ENCODE measurements at regions not wholly inside any gene's neighbourhood (a gene's known extent, or its start where the extent isn't known, plus 50 kb on each side); places are given as distances from the start of the nearest gene placed in this dataset.

DNA sequence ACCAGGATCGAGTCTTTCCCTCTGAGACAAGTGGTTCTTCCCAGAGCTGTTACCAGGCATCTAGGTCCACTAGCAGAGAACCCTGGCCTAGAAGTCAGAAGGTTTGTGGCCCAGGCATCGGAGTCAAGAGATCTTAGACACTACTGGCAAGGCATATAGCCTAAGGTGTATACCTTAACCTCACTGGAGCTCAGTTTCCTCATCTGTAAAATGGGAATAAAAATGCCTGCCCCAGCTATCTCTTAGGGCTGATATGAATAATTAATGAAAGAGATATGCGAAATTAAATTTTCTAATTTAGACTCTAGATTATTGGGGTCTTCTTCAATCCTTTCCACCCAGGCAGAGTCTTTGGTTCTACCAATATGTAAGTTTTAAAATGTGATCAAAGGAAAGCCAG is 60.5 kb upstream of the NLK start:
- TF ChIP-seq, protein P1, sequence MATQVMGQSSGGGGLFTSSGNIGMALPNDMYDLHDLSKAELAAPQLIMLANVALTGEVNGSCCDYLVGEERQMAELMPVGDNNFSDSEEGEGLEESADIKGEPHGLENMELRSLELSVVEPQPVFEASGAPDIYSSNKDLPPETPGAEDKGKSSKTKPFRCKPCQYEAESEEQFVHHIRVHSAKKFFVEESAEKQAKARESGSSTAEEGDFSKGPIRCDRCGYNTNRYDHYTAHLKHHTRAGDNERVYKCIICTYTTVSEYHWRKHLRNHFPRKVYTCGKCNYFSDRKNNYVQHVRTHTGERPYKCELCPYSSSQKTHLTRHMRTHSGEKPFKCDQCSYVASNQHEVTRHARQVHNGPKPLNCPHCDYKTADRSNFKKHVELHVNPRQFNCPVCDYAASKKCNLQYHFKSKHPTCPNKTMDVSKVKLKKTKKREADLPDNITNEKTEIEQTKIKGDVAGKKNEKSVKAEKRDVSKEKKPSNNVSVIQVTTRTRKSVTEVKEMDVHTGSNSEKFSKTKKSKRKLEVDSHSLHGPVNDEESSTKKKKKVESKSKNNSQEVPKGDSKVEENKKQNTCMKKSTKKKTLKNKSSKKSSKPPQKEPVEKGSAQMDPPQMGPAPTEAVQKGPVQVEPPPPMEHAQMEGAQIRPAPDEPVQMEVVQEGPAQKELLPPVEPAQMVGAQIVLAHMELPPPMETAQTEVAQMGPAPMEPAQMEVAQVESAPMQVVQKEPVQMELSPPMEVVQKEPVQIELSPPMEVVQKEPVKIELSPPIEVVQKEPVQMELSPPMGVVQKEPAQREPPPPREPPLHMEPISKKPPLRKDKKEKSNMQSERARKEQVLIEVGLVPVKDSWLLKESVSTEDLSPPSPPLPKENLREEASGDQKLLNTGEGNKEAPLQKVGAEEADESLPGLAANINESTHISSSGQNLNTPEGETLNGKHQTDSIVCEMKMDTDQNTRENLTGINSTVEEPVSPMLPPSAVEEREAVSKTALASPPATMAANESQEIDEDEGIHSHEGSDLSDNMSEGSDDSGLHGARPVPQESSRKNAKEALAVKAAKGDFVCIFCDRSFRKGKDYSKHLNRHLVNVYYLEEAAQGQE (IDR thresholded peaks at IDR 0.05; ENCODE audit: insufficient replicate concordance, low read depth): no peak
- TF ChIP-seq, protein P2, sequence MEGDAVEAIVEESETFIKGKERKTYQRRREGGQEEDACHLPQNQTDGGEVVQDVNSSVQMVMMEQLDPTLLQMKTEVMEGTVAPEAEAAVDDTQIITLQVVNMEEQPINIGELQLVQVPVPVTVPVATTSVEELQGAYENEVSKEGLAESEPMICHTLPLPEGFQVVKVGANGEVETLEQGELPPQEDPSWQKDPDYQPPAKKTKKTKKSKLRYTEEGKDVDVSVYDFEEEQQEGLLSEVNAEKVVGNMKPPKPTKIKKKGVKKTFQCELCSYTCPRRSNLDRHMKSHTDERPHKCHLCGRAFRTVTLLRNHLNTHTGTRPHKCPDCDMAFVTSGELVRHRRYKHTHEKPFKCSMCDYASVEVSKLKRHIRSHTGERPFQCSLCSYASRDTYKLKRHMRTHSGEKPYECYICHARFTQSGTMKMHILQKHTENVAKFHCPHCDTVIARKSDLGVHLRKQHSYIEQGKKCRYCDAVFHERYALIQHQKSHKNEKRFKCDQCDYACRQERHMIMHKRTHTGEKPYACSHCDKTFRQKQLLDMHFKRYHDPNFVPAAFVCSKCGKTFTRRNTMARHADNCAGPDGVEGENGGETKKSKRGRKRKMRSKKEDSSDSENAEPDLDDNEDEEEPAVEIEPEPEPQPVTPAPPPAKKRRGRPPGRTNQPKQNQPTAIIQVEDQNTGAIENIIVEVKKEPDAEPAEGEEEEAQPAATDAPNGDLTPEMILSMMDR (IDR thresholded peaks at IDR 0.05; ENCODE audit: insufficient read depth, low read length): no peak
- no peak for TF ChIP-seq GABPA (IDR thresholded peaks at IDR 0.05; ENCODE audit: low read depth)
- no peak for TF ChIP-seq SPI1 (IDR thresholded peaks at IDR 0.05; ENCODE audit: borderline replicate concordance, low read depth)
- TF ChIP-seq POLR2AphosphoS5 (IDR thresholded peaks at IDR 0.05; ENCODE audit: low read depth): no peak
- Histone ChIP-seq H3K27ac (replicated peaks) (no peak overlapping the region), H3K4me3 (replicated peaks; ENCODE audit: insufficient read depth, low read length) (no peak overlapping the region), H3K27me3 (ENCODE audit: insufficient read depth, poor library complexity, severe bottlenecking) (peaks cover 4% of the 10 kb centered on the region)
- no peak for DNase-seq (ENCODE audit: low read depth in 1 of 2, low spot score in 1 of 2)

DNA sequence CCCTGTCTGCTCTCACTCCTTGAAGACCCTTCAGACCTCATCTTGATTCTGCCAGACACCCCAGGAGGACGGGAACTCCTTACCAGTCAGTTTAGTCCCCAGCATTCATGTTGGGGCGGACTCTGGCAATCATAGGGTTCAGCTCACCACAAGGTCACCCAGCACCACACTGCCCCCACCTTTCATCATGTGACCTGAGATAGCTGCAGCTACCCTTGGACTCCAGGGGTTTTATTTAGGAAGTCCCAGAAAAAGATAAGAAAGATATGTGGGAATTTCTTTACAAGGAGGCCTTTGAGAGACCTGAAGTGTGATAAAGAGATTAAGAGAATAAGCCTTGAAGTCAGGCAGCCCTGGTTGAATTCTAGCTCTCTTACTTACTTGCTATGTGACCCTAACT is 59.8 kb upstream of the NLK start:
- H3K27ac ChIP-seq (replicated peaks): no peak overlapping the region
- peaks cover 4% of the 10 kb centered on the region for H3K27me3 ChIP-seq (ENCODE audit: insufficient read depth, poor library complexity, severe bottlenecking)
- DNase-seq (ENCODE audit: low read depth in 1 of 2, low spot score in 1 of 2): no peak
- TF ChIP-seq, protein P1 (IDR thresholded peaks at IDR 0.05; ENCODE audit: insufficient replicate concordance, low read depth): no peak
- TF ChIP-seq, protein P2 (IDR thresholded peaks at IDR 0.05; ENCODE audit: insufficient read depth, low read length): no peak
- no peak for TF ChIP-seq GABPA (IDR thresholded peaks at IDR 0.05; ENCODE audit: low read depth)
- no peak for TF ChIP-seq POLR2AphosphoS5 (IDR thresholded peaks at IDR 0.05; ENCODE audit: low read depth)
- no peak for TF ChIP-seq SPI1 (IDR thresholded peaks at IDR 0.05; ENCODE audit: borderline replicate concordance, low read depth)
- no peak overlapping the region for H3K4me3 ChIP-seq (replicated peaks; ENCODE audit: insufficient read depth, low read length)

DNA sequence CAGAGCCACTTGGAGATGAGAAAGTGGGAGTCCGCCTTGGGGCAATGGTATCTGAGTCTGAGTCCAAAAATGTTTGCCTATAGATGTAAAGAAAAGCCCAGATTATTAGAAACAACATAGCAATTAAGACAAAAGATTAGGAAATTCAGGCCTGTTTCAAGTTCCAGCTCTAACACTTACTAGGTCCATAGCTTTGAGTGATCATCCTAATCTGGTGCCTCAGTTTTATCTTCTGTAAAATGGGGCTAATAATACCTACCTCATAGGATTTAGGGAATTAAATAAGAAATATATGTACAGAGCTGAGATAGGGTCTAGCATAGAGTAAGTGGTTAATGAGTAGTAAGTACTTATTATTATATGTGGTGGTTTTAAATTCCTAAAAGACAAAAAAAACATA is 58.6 kb upstream of the NLK start:
- TF ChIP-seq GABPA (IDR thresholded peaks at IDR 0.05; ENCODE audit: low read depth) (no peak), POLR2AphosphoS5 (IDR thresholded peaks at IDR 0.05; ENCODE audit: low read depth) (no peak), SPI1 (IDR thresholded peaks at IDR 0.05; ENCODE audit: borderline replicate concordance, low read depth) (no peak)
- TF ChIP-seq, protein P1 (IDR thresholded peaks at IDR 0.05; ENCODE audit: insufficient replicate concordance, low read depth): no peak
- TF ChIP-seq, protein P2 (IDR thresholded peaks at IDR 0.05; ENCODE audit: insufficient read depth, low read length): no peak
- Histone ChIP-seq H3K27ac (replicated peaks) (no peak overlapping the region), H3K27me3 (ENCODE audit: insufficient read depth, poor library complexity, severe bottlenecking) (peaks cover 4% of the 10 kb centered on the region), H3K4me3 (replicated peaks; ENCODE audit: insufficient read depth, low read length) (no peak overlapping the region)
- DNase-seq (ENCODE audit: low read depth in 1 of 2, low spot score in 1 of 2): no peak

All from HL-60 (cell line).